K562 (cell line): ENCODE measurements at regions not wholly inside any gene's neighbourhood (a gene's known extent, or its start where the extent isn't known, plus 50 kb on each side); places are given as distances from the start of the nearest gene placed in this dataset.

Source experiments
- ATAC-seq: fragments of 200-7000 bp; cut with Tn5 transposase; 3 replicates; pipeline ENCODE4 v1.9.1; 2020; ENCODE audit warnings: moderate library complexity
- BruUV-seq: library from RNA; stranded (reverse); fragments of 400-500 nt; replicated peaks from 2 replicates; lab custom pipeline; 2021; lab: Mats Ljungman, UMichigan
- CTCF ChIA-PET: fragments of 300-600 bp; formaldehyde crosslinking; extraction: SDS; loops from one replicate; lab custom pipeline; 2021; ENCODE audit warnings: low intra/inter-chr PET ratio; lab: Yijun Ruan, JAX
- POLR2A ChIA-PET: fragments of 300-600, 350-650 bp; sonication (Branson Sonifier 250); formaldehyde crosslinking; extraction: SDS; loops from one replicate; lab custom pipeline; 2021; ENCODE audit warnings: antibody characterized with exemption, inconsistent platforms; lab: Yijun Ruan, JAX
- DNase-seq, 4 experiments: peaks; one replicate each; pipeline versions ENCODE4 v3.0.0 to v3.0.0-alpha.2; 2011 to 2018; ENCODE audit warnings: low spot score in 3 of 4, mixed read lengths in 3 of 4; ENCODE audit errors: extremely low read depth in 1 of 4
- FAIRE-seq: peaks from 2 replicates; lab custom pipeline; 2011; peaks lifted over from hg19 to GRCh38; lab: Jason Lieb, UNC
- H2AFZ ChIP-seq: 2 replicates; pipeline ENCODE4 v1.6.0; 2011; ENCODE audit warnings: low read depth, low read length, control low read depth, inconsistent platforms
- H3K27ac ChIP-seq: fragments of 200-600 bp; 3 replicates; pipeline ENCODE4 v1.8.0; 2011; ENCODE audit warnings: low read depth, mild to moderate bottlenecking, control low read depth, inconsistent platforms, low read length, moderate library complexity, mixed read lengths; ENCODE audit errors: extremely low read depth
- H3K27me3 ChIP-seq, 2 experiments: fragments of 300-600 bp in 1 of 2; 2 replicates in 1 of 2; 3 replicates in 1 of 2; pipeline versions ENCODE4 v1.6.0 to v1.8.0; 2011; ENCODE audit warnings: inconsistent platforms in 2 of 2, low read length in 2 of 2, mild to moderate bottlenecking in 1 of 2, mixed read lengths in 1 of 2, moderate library complexity in 1 of 2; ENCODE audit not compliant: control insufficient read depth in 2 of 2, insufficient read depth in 2 of 2
- H3K36me3 ChIP-seq: fragments of 300-600 bp; 3 replicates; pipeline ENCODE4 v1.8.0; 2011; ENCODE audit warnings: mild to moderate bottlenecking, low read length, inconsistent platforms; ENCODE audit not compliant: control insufficient read depth, insufficient read depth
- H3K4me1 ChIP-seq, 2 experiments: fragments of 200-600 bp in 1 of 2; replicated peaks in 1 of 2; 2 replicates in 1 of 2; 3 replicates in 1 of 2; pipeline versions ENCODE4 v1.5.1 to v1.8.0; 2011; ENCODE audit warnings: inconsistent platforms in 2 of 2, low read length in 2 of 2, mild to moderate bottlenecking in 1 of 2, mixed read lengths in 1 of 2, moderate library complexity in 1 of 2; ENCODE audit not compliant: control insufficient read depth in 2 of 2, insufficient read depth in 2 of 2
- H3K4me2 ChIP-seq: 2 replicates; pipeline ENCODE4 v1.6.1; 2011; ENCODE audit warnings: low read length, control low read depth, inconsistent platforms, mixed read lengths; ENCODE audit not compliant: insufficient read depth
- H3K4me3 ChIP-seq: fragments of 200-600 bp; sonication (generic), shearing (Covaris generic); 2 replicates; pipeline ENCODE4 v1.5.1; 2016; ENCODE audit warnings: control low read depth, inconsistent platforms
- H3K79me2 ChIP-seq: fragments of 200-600 bp; 3 replicates; pipeline ENCODE4 v1.8.0; 2011; ENCODE audit warnings: low read length, inconsistent platforms; ENCODE audit not compliant: control insufficient read depth, insufficient read depth
- H3K9ac ChIP-seq, 2 experiments: 2 replicates each; pipeline versions ENCODE4 v1.6.0 to v1.6.1; 2011; ENCODE audit warnings: low read depth in 2 of 2, low read length in 2 of 2, control low read depth in 1 of 2, inconsistent platforms in 1 of 2, mild to moderate bottlenecking in 1 of 2, mixed read lengths in 1 of 2; ENCODE audit not compliant: insufficient read depth in 1 of 2
- H3K9me1 ChIP-seq: one replicate; pipeline ENCODE4 v1.6.0; 2011; ENCODE audit warnings: inconsistent platforms, mild to moderate bottlenecking, low read length, moderate library complexity; ENCODE audit not compliant: control insufficient read depth, insufficient read depth
- H3K9me3 ChIP-seq: replicated peaks from 2 replicates; pipeline ENCODE4 v1.5.1; 2011; ENCODE audit warnings: low read depth, low read length, inconsistent platforms; ENCODE audit not compliant: control insufficient read depth, insufficient read depth
- H4K20me1 ChIP-seq: replicated peaks from 2 replicates; pipeline ENCODE4 v1.6.1; 2011; ENCODE audit warnings: low read length, inconsistent platforms, mixed read lengths; ENCODE audit not compliant: control insufficient read depth, insufficient read depth
- ELF2 ChIP-seq: fragments of 250-450 bp; sonication (Bioruptor Pico); IDR thresholded peaks from 2 replicates; pipeline ENCODE4 v1.5.0; 2021; ENCODE audit warnings: mild to moderate bottlenecking
- MCM5 ChIP-seq: fragments of 450-650 bp; IDR thresholded peaks from 2 replicates; pipeline ENCODE4 v1.6.1; 2016; ENCODE audit warnings: low read depth
- POLR2A ChIP-seq: fragments of 450-650 bp; conservative IDR thresholded peaks from 2 replicates; pipeline ENCODE4 v1.6.1; 2016
- PTRF ChIP-seq: fragments of 450-650 bp; IDR thresholded peaks from 2 replicates; pipeline ENCODE4 v1.6.1; 2016; ENCODE audit warnings: mild to moderate bottlenecking, missing genetic modification characterization, missing compliant biosample characterization
- SMARCC2 ChIP-seq: fragments of 450-650 bp; IDR thresholded peaks from 2 replicates; pipeline ENCODE4 v1.6.1; 2017; ENCODE audit warnings: antibody characterized with exemption, moderate library complexity, mild to moderate bottlenecking, low read depth
- SRSF3 ChIP-seq: fragments of 200-400 bp; formaldehyde crosslinking; IDR thresholded peaks from 2 replicates; pipeline ENCODE4 v1.6.1; 2016; ENCODE audit warnings: mild to moderate bottlenecking, low read length, moderate library complexity; ENCODE audit not compliant: insufficient read depth
- ZNF77 ChIP-seq: fragments of 250-450 bp; sonication (Bioruptor Pico); IDR thresholded peaks from 2 replicates; pipeline ENCODE4 v1.5.0; 2020
- WGBS: fragments of 100-300 bp; shearing (Covaris generic); methylation state at CpG from one replicate; pipeline ENCODE4 v1.1.6; 2016; ENCODE audit warnings: low coverage, mixed read lengths; ENCODE audit not compliant: insufficient coverage; ENCODE audit errors: missing lambda C conversion rate; 5-methylcytosine and 5-hydroxymethylcytosine counted together
- in situ Hi-C: fragments of 300-500 bp; cut with MboI; formaldehyde crosslinking; loops from 4 replicates; pipeline ENCODE4 v1.15.0; 2018; ENCODE audit warnings: inconsistent platforms, mixed read lengths
- intact Hi-C: fragments of 100-400 bp; cut with micrococcal nuclease; formaldehyde crosslinking; loops from 2 replicates; pipeline ENCODE4 v1.14.2; 2022
- TF ChIP-seq, protein P1 (sequence below): fragments of 250-450 bp; sonication (Bioruptor Pico); IDR thresholded peaks from 2 replicates; pipeline ENCODE4 v1.5.0; 2020; ENCODE audit warnings: mild to moderate bottlenecking, borderline replicate concordance
- TF ChIP-seq, protein P2 (sequence below): fragments of 450-650 bp; IDR thresholded peaks from 2 replicates; pipeline ENCODE4 v1.6.1; 2016; ENCODE audit warnings: missing biosample characterization, missing genetic modification characterization
- TF ChIP-seq, protein P3 (sequence below): fragments of 450-650 bp; conservative IDR thresholded peaks from 2 replicates; pipeline ENCODE4 v1.6.1; 2016; ENCODE audit warnings: missing genetic modification characterization, low read depth, mild to moderate bottlenecking, missing compliant biosample characterization, moderate library complexity

DNA sequence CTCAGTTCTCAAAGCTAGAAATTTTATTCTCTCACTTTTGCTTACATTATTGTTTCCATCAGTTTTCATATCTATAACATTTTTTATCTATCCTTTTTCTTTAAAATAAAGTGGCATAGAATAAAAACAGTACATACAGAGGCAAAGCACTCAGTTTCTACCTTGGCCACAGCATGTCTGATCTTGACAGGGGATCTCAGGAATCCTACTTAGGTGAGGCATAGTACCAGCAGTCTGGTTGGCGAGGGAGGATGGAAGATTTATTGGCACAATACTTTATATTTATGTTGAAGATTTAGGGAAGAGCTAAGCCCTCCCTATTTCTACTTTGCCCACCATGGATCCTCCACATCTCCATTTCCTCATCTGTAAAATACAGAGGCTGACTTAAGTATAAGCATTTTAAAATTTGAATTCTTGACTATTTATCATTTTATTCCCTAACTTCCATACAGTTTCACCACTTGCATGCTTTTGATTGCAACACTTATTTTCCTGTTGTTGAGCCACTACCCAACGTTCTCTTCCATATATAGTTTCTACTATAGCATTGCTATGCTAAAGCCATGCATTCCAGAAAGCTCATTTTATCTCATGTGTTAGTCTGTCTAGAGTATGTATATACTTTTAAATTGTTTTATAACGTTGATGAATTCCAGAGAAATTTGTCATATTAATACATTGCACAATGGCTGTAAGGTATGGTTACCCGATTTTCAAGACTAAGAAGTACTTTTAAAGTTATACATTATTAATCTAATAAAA is 506.7 kb downstream of the KCTD12 start:
- TF ChIP-seq POLR2A (no peak), PTRF (tag) (no peak), SMARCC2 (no peak), SRSF3 (no peak), MCM5 (no peak), ELF2 (CRISPR knock-in tag) (no peak), ZNF77 (CRISPR knock-in tag) (no peak)
- TF ChIP-seq, protein P1, sequence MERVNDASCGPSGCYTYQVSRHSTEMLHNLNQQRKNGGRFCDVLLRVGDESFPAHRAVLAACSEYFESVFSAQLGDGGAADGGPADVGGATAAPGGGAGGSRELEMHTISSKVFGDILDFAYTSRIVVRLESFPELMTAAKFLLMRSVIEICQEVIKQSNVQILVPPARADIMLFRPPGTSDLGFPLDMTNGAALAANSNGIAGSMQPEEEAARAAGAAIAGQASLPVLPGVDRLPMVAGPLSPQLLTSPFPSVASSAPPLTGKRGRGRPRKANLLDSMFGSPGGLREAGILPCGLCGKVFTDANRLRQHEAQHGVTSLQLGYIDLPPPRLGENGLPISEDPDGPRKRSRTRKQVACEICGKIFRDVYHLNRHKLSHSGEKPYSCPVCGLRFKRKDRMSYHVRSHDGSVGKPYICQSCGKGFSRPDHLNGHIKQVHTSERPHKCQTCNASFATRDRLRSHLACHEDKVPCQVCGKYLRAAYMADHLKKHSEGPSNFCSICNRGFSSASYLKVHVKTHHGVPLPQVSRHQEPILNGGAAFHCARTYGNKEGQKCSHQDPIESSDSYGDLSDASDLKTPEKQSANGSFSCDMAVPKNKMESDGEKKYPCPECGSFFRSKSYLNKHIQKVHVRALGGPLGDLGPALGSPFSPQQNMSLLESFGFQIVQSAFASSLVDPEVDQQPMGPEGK: no peak
- TF ChIP-seq, protein P2, sequence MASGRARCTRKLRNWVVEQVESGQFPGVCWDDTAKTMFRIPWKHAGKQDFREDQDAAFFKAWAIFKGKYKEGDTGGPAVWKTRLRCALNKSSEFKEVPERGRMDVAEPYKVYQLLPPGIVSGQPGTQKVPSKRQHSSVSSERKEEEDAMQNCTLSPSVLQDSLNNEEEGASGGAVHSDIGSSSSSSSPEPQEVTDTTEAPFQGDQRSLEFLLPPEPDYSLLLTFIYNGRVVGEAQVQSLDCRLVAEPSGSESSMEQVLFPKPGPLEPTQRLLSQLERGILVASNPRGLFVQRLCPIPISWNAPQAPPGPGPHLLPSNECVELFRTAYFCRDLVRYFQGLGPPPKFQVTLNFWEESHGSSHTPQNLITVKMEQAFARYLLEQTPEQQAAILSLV: no peak
- TF ChIP-seq, protein P3, sequence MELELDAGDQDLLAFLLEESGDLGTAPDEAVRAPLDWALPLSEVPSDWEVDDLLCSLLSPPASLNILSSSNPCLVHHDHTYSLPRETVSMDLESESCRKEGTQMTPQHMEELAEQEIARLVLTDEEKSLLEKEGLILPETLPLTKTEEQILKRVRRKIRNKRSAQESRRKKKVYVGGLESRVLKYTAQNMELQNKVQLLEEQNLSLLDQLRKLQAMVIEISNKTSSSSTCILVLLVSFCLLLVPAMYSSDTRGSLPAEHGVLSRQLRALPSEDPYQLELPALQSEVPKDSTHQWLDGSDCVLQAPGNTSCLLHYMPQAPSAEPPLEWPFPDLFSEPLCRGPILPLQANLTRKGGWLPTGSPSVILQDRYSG: no peak
- TF ChIP-seq, all 486 proteins: peak for 0
- H3K36me3 ChIP-seq: no peaks in the 10 kb centered on the region
- H3K9me3 ChIP-seq: no peaks in the 10 kb centered on the region
- ChIA-PET POLR2A (no interaction called here), CTCF (no interaction called here)
- intact Hi-C loops (no loop called here), in situ Hi-C loops (no loop called here)
- no peak overlapping the region for H3K4me3 ChIP-seq
- no peak overlapping the region for H3K27ac ChIP-seq
- no peak overlapping the region for H3K4me2 ChIP-seq
- no peaks in the 10 kb centered on the region for H3K9me1 ChIP-seq
- DNase-seq: no peak
- FAIRE-seq: no peak
- ATAC-seq: no peak
- H3K79me2 ChIP-seq: no peaks in the 10 kb centered on the region
- H2AFZ ChIP-seq: no peak overlapping the region
- H3K4me1 ChIP-seq: no peaks in the 10 kb centered on the region
- no TSS peak for BruUV-seq
- WGBS: 0% methylated on average over 4 of the region's 4 CpGs
- no peaks in the 10 kb centered on the region for H3K27me3 ChIP-seq
- no peaks in the 10 kb centered on the region for H4K20me1 ChIP-seq
- no peak overlapping the region for H3K9ac ChIP-seq
